GM19395 (cell line): ENCODE measurements at regions not wholly inside any gene's neighbourhood (a gene's known extent, or its start where the extent isn't known, plus 50 kb on each side); places are given as distances from the start of the nearest gene placed in this dataset.

Experiments used
- ATAC-seq: cut with Tn5 transposase; IDR thresholded peaks from one replicate; pipeline ENCODE4 v1.9.1; 2021; ENCODE audit warnings: mild to moderate bottlenecking, moderate library complexity; ENCODE audit not compliant: unreplicated experiment

DNA sequence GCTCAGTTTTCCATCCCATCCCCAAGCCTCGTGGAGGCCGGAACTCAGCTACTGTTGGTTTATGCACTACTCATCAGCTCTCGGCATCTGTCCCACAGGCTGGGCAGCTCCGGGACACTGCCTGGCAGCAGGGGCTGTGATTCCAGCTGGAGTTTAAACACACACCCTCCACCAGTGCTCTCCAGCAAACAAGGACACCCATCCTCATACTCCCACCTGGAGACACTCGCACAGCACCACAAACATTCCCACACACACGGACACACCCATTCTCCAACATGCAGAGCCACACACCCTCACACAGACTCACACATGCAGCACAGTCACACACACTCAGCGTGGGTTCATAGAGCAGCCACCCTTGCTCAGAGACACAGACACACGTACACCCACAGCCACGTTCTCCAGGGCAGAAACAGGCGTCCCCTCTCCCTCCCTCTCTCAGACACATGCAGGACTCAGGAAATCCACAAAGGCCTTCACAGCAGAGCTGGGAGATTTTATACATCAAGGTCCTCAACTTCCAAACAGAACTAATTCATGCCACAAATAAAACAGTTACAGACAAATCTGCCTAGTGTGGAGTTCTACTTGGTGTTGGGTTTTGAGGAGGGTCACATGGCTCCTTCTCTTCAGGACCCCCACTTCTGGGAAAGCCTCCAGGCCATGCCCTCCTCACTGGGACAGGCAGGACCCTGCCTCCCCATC lies 785.4 kb downstream of the UQCRFS1 start:
- ATAC-seq: no peak

DNA sequence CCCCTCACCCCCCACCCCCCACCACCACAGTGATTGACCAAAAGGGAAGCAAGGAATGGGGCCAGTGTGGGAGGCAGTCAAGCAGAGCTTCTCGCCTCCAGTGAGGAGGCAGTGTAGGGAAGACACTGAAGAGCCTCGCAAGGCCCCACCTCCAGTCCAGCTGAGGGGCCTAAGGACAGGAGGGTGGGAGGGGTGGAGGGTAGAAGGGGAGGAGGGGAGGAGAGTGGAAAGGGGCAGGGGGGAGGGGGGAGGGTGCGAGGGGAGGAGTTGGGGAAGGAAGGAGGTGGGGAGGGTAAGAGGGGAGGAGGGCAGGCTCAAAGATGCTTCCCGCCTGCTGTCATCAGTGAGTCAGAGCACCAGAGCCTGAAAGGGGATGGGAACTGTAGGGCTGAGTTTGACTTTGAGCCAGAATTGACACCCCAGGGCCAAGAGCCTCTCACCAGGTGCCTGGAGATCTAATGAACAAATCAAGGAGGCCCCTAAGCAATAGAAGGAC lies 786.2 kb downstream of the UQCRFS1 start:
- ATAC-seq: no peak

DNA sequence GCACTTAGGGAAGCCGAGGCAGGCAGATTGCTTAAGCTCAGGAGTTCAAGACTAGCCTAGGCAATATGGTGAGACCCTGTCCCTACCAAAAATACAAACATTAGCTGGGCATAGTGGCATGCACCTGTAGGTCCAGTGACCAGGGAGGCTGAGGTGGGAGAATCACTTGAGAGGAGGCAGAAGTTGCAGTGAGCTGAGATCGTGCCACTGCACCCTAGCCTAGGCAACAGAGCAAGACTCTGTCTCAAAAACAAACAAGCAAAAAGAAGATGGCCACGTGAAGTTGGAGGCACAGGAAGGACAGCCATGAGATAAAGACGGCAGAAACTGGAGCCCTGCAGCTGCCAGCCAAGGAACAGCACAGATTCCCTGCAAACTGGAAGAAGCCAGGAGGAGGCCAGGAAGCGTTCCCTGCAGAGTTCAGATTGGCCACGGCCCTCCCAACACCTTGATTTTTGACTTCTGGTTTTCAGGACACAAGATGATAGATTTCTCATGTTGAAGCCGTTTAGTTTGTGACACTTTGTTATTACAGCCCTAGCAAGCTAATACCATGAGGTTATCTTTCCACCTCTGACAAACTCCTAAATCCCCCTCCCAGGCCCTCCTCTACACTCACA lies 786.7 kb downstream of the UQCRFS1 start:
- ATAC-seq: no peak

DNA sequence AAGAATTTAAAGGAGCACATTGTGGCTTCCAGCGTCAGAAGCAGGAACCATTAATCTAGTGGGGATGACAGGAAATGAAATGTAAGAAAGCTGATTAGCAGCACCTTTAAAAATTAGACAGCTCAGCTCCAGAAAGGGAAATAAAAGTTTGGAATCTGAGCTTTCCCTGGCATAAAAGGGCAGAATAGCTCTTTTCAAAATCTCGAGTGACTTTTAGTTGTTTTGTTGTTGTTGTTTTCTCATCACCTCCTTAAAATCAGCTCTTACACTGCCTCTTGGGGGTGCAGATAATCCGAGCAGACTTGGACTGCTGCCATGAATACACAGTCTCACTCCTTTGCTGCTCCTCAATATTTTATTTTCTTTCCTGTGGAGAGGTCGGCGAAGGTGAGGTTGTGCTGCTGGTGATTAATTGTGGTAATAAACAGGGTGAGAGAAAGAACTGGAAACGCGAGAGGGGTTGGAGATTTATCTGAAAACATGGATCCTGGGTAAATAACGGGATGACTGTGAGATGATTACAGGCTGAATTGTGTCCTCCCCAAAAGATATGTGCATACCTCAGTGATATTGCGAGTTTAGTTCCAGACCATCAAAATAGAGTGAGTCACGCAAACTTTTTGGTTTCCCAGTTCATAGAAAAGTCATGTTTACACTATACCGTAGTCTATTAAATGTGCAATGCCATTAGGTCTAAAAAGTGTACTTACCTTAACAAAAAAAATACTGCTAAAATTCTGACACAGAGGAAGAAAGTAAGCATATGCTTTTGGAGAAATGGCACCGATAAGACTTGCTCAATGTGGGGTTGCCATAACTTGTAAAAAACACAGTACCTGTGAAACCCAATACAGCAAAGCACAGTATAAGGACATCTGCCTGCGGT lies 787.7 kb downstream of the UQCRFS1 start:
- ATAC-seq: no peak

DNA sequence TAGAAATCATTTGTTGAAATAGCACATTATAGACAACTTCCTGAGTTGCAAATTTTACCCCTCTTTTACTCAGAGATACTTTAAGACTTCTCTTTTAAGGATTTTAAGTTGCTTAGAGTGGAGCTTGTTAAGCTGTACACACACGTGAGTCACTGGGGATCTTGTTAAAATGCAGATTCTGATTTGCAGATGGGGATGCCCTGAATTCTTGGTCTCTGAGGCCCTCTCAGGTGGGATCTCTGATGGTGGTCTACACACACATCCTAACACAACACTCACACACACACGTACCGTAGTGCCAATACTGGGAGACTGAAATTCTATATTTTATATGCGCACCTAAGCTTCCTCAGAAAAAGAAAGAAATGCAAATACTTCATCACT lies 788.3 kb downstream of the UQCRFS1 start:
- no peak for ATAC-seq

DNA sequence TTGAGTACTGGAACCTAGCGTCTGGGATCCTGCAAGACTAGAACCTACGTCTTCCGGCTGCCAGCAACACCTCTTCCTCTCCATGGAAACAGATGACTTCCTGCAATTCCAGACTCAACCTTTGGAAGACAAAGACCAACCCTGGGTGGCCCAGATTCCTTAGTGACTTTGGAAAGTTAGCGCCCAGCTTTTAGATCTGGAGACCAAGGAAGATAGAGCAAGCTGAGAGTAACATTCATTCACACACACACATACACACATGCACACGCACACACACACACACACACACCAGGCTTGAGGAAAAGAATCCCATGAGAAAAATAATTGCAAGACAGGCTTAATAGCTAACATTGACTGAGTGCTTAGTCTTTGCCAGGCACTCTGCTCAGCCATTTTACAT lies 788.9 kb downstream of the UQCRFS1 start:
- ATAC-seq: no peak

DNA sequence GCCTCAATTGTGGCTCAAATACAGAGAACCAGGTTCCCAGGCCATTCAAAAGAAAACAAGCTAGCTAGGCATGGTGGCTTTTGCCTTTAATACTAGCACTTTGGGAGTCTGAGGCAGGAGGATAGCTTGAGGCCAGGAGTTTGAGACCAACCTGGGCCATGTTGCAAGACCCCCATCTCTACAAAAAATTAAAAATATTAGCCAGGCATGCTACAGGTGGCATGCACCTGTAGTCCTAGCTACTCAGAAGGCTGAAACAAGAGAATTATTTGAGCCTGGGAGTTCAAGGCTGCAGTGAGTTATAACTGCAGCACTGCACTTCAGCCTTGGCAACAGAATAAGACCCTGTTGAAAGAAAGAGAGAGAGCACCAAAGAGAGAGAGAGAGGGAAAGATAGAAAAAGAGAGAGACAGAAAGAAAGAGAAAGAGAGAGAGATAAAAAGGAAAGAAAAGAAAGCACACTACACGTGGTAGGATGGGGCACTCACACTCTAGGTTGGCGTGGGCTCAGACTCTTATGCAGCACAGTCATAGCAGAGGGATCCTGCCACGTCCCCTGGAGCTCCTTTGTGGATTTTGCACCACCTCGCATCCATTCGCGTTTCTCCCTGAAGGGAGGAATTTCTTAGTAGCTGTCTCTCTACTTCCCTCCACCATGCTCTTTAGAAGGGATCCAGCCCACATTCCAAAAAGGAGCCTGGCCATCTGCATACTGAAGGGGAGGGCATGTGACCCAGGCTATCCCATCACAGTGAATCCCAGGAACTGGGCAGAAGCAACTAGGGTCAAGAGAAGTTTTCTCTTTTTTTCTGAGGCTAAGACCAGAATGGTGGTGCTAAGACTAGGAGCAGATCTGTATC lies 789.9 kb downstream of the UQCRFS1 start:
- ATAC-seq: no peak

DNA sequence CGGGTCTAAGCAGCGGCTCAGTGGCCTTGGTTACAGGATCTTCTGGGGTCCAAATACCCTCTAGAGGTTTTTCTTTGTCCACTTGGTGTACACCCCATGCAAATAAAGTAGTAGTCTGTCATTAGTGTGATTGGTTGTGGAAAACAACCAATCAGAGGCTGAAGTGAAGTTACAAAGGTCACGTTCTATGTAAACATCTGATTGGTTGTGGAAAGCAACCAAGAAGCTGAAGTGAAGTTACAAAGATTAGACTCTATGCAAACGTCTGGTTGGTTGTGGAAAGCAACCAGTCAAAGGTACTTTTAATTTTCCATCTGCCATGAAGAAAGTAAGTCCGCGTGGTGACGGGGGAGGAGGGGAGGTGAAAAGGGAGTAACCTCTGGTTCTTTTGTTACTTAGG lies 790.9 kb downstream of the UQCRFS1 start:
- no peak for ATAC-seq

DNA sequence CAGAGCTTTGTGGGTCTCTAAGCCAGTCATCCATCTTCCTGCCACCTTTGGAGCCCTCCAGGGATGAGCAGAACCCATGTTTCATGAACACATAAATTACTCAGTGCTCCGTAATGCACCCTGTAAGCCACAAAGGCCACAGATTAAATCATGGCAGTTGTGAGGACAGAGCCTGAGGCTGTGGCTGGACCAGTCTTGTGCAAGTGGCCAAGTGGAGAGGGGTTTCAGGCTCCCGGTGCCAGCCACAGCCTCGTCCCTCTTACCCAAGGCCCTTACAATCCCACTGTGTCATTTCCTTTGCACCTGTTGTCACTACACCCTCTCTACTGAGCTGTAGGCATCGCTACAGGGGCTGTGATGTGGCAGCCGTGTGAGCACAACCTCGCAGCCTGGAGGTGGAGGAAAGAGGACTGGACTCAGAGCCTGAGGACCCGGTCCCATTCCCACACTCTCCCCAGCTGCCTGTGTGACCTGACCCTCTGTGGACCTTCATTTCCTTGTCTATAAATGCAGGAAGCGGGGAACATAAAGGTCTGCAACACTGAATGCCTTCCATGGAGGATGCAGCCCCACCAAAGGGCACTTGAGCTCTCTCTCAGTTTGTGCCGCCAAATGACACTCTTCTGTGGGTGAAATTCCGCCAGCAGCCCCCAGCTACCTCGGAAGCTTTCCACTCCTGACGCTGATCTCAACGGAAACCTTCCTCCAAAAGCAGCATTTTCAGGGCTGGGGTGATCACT lies 792.0 kb downstream of the UQCRFS1 start:
- ATAC-seq: no peak

DNA sequence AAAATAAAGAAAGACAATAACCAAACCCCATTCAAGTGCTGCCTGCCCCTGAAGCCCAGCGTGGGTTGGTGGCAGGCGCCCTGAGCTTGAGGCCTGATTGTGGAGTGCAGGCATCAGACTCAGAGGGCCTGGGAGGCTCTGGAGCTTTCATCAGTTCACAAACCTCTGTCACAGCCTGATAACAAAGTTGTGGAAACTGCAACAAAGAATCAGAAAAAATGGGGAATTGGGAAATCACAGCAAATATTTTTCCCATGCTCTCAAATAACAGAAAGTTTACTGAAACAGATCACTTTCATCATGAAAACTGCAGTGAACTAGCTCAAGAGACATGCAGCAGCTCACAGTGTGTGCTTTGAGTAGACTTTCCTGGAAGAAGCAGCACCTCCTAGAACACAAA lies 793.6 kb downstream of the UQCRFS1 start:
- no peak for ATAC-seq

DNA sequence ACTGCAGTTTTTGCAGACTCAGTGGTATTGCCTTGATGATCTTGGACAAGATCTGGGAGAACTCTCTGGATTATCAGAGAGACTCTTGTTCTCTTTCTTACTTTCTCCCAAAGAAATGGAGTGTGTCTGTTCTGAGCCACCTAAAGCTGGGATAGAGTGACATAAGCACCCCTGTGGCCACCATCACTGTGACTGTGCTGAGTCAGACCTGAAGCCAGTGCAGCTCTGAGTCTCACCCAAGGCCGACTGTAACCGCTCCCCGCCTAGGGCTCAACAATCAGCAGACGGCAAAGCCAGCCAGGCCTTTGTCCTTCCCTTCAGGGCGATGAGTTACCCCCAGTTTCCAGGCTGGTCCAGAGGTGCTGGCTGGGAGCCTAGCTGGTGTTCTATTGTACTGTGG lies 795.6 kb downstream of the UQCRFS1 start:
- no peak for ATAC-seq

DNA sequence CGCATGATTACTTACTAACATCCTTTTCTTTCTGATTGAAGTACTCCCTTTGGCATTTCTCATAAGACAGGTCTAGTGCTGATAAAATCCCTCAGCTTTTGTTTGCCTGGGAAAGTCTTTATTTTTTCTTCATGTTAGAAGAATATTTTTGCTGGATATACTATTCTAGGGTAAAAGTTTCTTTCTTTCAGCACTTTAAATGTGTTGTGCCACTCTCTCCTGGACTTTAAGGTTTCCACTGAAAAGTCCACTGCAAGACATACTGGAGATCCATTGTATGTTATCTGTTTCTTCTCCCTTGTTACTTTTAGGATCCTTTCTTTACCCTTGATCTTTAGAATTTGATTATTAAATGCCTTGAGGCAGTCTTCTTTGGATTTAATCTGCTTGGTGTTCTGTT lies 796.7 kb downstream of the UQCRFS1 start:
- ATAC-seq: no peak

DNA sequence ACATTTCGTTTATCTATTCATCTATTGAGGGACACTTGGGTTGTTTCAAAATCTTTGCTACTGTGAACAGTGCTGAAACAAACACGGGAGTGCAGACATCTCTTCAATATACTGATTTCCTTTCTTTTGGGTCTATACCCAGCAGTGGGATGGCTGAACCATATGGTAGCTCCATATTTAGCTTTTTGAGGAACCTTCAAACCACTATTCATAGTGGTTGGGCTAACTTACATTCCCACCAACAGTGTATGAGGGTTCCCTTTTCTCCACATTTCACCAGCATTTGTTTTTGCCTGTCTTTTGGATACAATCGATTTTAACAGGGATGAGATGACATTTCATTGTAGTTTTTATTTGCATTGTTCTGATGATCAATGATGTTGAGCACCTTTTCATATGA lies 798.2 kb downstream of the UQCRFS1 start:
- no peak for ATAC-seq

DNA sequence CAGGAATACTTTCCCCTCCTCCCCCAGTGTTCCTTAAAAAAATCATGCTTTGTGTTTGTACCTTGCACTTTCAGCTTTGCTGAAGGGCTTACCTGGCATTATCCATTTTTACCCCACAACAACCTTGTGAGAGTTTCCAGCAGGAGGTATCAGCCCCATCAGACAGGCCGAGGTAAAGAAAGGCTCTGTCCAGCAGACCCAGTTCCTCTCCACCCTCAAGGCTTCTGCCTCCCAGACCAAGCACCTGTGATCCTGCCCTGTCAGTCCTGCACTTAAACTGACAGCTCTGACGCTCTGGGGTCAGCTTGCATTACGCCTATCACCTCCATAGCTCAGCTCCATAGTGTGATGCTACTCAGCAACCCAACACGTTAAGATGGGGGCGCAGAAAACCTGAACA lies 803.1 kb downstream of the UQCRFS1 start:
- no peak for ATAC-seq

DNA sequence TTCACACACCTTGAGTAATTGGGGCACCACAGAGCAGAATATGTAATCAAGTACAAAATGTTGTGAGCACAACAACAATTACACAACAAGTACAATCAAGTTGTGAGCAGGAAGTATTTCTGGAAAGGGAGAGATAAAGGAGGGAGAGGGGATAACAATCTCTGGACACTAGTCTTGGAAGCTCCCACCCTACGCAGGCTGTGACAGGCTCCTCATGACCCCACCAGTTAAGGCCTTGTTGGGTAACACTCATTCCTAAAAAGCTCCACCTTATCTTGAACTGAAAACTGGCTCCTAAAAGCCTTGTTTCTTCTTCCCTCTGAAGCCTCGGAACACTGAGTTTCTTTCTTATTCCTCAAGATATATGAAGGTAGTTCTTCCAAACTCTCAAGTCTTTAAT lies 806.0 kb downstream of the UQCRFS1 start:
- ATAC-seq: no peak

DNA sequence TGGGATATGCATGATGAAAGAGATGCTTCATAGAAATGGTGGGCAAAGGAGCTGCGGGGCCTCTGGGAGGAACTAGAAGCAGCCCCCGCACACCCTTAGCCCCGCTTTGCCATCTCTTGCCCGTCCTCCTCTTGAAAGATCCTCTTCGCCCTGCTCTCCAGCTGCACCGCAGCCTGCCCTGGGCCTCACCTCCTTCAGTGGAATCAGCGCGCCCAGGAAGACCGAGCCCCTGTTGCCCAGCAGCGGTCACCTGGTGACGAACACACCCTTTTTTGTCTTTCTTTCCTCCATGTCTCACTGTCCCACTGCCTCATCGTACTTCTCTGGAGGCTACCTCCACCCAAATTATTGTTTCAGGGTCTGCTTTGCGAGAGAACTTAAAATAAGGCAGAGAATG lies 807.6 kb downstream of the UQCRFS1 start:
- no peak for ATAC-seq

DNA sequence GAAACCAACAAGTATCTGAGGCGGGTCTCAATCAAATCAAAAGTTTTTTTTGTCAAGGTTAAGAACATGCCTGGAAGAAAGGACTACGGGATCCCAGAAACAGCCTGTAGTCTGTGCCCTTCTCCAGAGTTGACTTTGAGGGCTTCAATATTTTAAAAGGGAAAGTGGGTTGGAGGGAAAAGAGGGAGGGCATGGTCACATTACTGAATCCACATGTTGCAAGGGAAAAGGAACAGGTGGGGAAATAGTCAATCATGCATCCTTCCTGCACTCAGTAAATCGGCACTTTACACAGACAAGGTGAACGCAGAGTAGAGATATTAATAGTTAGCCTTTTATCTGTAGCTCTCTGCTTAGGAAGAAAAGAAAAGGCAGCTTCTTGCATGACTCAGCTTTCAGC lies 808.5 kb downstream of the UQCRFS1 start:
- ATAC-seq: no peak

DNA sequence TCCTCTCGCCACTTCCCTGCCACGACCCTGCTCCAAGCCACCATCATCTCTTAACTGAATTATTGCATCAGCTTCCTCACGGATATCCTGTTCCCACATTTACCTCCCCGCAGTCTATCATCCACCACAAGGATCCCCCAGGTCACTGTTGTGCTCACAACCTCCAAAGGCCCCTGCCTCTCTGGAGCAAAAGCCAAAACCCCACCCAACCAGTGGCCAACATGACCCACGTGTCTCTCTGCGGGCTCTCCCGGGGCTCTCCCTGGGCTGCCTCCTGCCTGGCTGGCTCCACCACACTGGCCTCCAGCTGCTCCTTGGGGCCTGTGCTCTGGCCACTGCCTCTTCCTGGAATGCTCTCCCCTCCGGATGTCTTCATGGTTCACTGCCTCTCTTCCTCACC lies 809.3 kb downstream of the UQCRFS1 start:
- no peak for ATAC-seq

DNA sequence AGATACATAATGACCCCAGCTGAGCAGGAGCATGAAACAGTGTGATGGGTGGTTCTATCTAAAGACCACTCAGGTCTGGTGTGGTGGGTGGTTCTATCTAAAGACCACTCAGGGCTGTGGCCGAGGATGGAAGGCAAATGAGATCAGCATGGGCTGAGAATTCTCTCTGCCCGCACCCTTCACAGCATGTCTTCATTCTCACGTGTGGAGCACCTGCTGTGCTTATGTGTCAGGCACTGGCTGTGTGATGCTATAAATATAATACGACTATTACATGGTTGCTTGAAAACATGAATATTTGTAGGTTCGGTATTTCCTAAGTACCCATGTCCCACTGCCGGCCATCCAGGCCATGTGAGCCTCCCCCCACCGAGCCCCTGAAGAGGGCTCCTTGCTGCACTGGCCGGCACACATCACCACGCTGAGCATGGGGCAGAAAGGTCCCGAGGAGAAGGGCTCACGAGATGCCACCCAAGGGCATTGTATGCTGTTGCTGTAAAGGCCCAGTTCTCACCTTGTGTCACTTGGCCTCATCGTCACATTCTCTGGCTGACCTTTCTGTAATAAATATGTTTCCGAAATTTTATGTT lies 810.2 kb downstream of the UQCRFS1 start:
- ATAC-seq: no peak
